Neural cell (in vitro differentiated cells): ENCODE measurements at regions not wholly inside any gene's neighbourhood (a gene's known extent, or its start where the extent isn't known, plus 50 kb on each side); places are given as distances from the start of the nearest gene placed in this dataset.

ENCODE experiments used
- H2AFZ ChIP-seq: fragments of 200-600, 300-800 bp; sonication (generic), shearing (Covaris generic); 2 replicates; pipeline ENCODE4 v1.6.0; 2014; ENCODE audit warnings: low read depth, mild to moderate bottlenecking, antibody characterized with exemption, low read length, moderate library complexity
- H3F3A ChIP-seq: fragments of 200-600 bp; shearing (Covaris generic); 2 replicates; pipeline ENCODE4 v1.6.1; 2016; ENCODE audit warnings: mild to moderate bottlenecking, moderate library complexity, mixed read lengths, antibody characterized with exemption, low read length; ENCODE audit not compliant: insufficient read depth, poor library complexity, severe bottlenecking
- H3K27ac ChIP-seq: fragments of 200-600, 300-800 bp; sonication (generic), shearing (Covaris generic); 2 replicates; pipeline ENCODE4 v1.5.1; 2014; ENCODE audit warnings: mild to moderate bottlenecking, low read length, moderate library complexity
- H3K27me3 ChIP-seq: fragments of 300-800, 200-600 bp; sonication (generic), shearing (Covaris generic); 2 replicates; pipeline ENCODE4 v1.6.0; 2014; ENCODE audit warnings: mild to moderate bottlenecking, low read depth, low read length, moderate library complexity; ENCODE audit not compliant: insufficient read depth
- H3K36me3 ChIP-seq: fragments of 300-800, 200-600 bp; sonication (generic), shearing (Covaris generic); 2 replicates; pipeline ENCODE4 v1.5.1; 2014; ENCODE audit warnings: mild to moderate bottlenecking, antibody characterized with exemption, low read length, moderate library complexity; ENCODE audit not compliant: insufficient read depth
- H3K4me2 ChIP-seq: fragments of 300-800, 200-600 bp; sonication (generic), shearing (Covaris generic); 2 replicates; pipeline ENCODE4 v1.6.0; 2014; ENCODE audit warnings: mild to moderate bottlenecking, low read length
- H3K4me3 ChIP-seq: fragments of 300-800, 200-600 bp; sonication (generic), shearing (Covaris generic); 2 replicates; pipeline ENCODE4 v1.5.1; 2014; ENCODE audit warnings: mild to moderate bottlenecking, low read length, moderate library complexity
- H3K79me2 ChIP-seq: fragments of 200-600 bp; shearing (Covaris generic); replicated peaks from 2 replicates; pipeline ENCODE4 v1.6.0; 2014; ENCODE audit warnings: mild to moderate bottlenecking, low read length, moderate library complexity; ENCODE audit not compliant: insufficient read depth
- H3K9ac ChIP-seq: fragments of 300-800, 200-600 bp; sonication (generic), shearing (Covaris generic); 2 replicates; pipeline ENCODE4 v1.6.1; 2016; ENCODE audit warnings: mild to moderate bottlenecking, low read length, mixed read lengths
- H3K9me2 ChIP-seq: fragments of 200-600 bp; shearing (Covaris generic); 2 replicates; pipeline ENCODE4 v1.6.1; 2016; ENCODE audit warnings: mild to moderate bottlenecking, low read length, mixed read lengths; ENCODE audit not compliant: insufficient read depth
- H3K9me3 ChIP-seq: fragments of 200-600, 300-800 bp; sonication (generic), shearing (Covaris generic); 2 replicates; pipeline ENCODE4 v1.6.1; 2016; ENCODE audit warnings: mild to moderate bottlenecking, mixed run types, low read length, moderate library complexity, mixed read lengths
- H4K20me1 ChIP-seq: fragments of 200-600 bp; shearing (Covaris generic); 2 replicates; pipeline ENCODE4 v1.6.1; 2016; ENCODE audit warnings: mild to moderate bottlenecking, mixed run types; ENCODE audit not compliant: insufficient read depth
- CTCF ChIP-seq: fragments of 450-650 bp; IDR thresholded peaks from 2 replicates; pipeline ENCODE4 v1.5.1; 2014; ENCODE audit warnings: antibody characterized with exemption, mild to moderate bottlenecking, moderate library complexity; ENCODE audit not compliant: poor library complexity, severe bottlenecking
- EP300 ChIP-seq: fragments of 450-650 bp; conservative IDR thresholded peaks from 2 replicates; pipeline ENCODE4 v1.6.1; 2014; ENCODE audit warnings: antibody characterized with exemption, mild to moderate bottlenecking, moderate library complexity; ENCODE audit not compliant: poor library complexity, severe bottlenecking
- EZH2 ChIP-seq: fragments of 200-600, 300-800 bp; shearing (Covaris generic), sonication (generic); IDR thresholded peaks from 2 replicates; pipeline ENCODE4 v1.6.1; 2014; ENCODE audit warnings: antibody characterized with exemption, low read length, borderline replicate concordance, mild to moderate bottlenecking; ENCODE audit not compliant: insufficient read depth, poor library complexity, severe bottlenecking
- MXI1 ChIP-seq: fragments of 450-650 bp; conservative IDR thresholded peaks from 2 replicates; pipeline ENCODE4 v1.6.1; 2014; ENCODE audit warnings: antibody characterized with exemption, mild to moderate bottlenecking; ENCODE audit not compliant: poor library complexity, severe bottlenecking
- POLR2AphosphoS5 ChIP-seq: IDR thresholded peaks from 2 replicates; pipeline ENCODE4 v1.6.1; 2012
- RAD21 ChIP-seq: fragments of 450-650 bp; conservative IDR thresholded peaks from 2 replicates; pipeline ENCODE4 v1.6.1; 2014; ENCODE audit warnings: antibody characterized with exemption, mild to moderate bottlenecking, moderate library complexity
- SMC3 ChIP-seq: fragments of 450-650 bp; conservative IDR thresholded peaks from 2 replicates; pipeline ENCODE4 v1.6.1; 2014; ENCODE audit warnings: antibody characterized with exemption, mild to moderate bottlenecking, moderate library complexity; ENCODE audit not compliant: poor library complexity
- TAF1 ChIP-seq: IDR thresholded peaks from 2 replicates; pipeline ENCODE4 v1.6.1; 2012; ENCODE audit warnings: low read depth

- Histone ChIP-seq H3K27me3 (no peaks in the 10 kb centered on the region), H3K9me2 (no peaks in the 10 kb centered on the region), H3K79me2 (no peaks in the 10 kb centered on the region), H3K4me2 (no peak overlapping the region), H3K9ac (no peak overlapping the region), H3K4me3 (no peak overlapping the region), H2AFZ (no peak overlapping the region), H4K20me1 (no peaks in the 10 kb centered on the region), H3K27ac (no peak overlapping the region), H3F3A (no peaks in the 10 kb centered on the region), H3K9me3 (no peaks in the 10 kb centered on the region), H3K36me3 (no peaks in the 10 kb centered on the region)
- TF ChIP-seq POLR2AphosphoS5 (no peak), EP300 (no peak), TAF1 (no peak)
These were observed 199.6 kb downstream of the TTLL2 start for GRCh38 chr6:167524261-167525111.

GRCh38 chr6:167525774-167526173 is 200.9 kb downstream of the TTLL2 start:
- Histone ChIP-seq H3K36me3 (no peaks in the 10 kb centered on the region), H3K27ac (no peak overlapping the region), H3K79me2 (no peaks in the 10 kb centered on the region), H2AFZ (no peak overlapping the region), H3K4me2 (no peak overlapping the region), H3K9ac (no peak overlapping the region), H4K20me1 (no peaks in the 10 kb centered on the region), H3K9me2 (no peaks in the 10 kb centered on the region), H3K27me3 (no peaks in the 10 kb centered on the region), H3F3A (no peaks in the 10 kb centered on the region), H3K4me3 (no peak overlapping the region), H3K9me3 (no peaks in the 10 kb centered on the region)
- TF ChIP-seq MXI1 (no peak), SMC3 (no peak)

GRCh38 chr6:167526465-167527368 is 201.8 kb downstream of the TTLL2 start:
- no peak overlapping the region for H3K27ac ChIP-seq

More at GRCh38 chr6:167526465-167527368, 201.8 kb downstream of the TTLL2 start:
- Histone ChIP-seq H3K36me3 (no peaks in the 10 kb centered on the region), H3K9ac (no peak overlapping the region), H3K27me3 (no peaks in the 10 kb centered on the region), H3K9me2 (no peaks in the 10 kb centered on the region), H2AFZ (no peak overlapping the region), H3K79me2 (no peaks in the 10 kb centered on the region), H4K20me1 (no peaks in the 10 kb centered on the region), H3K9me3 (no peaks in the 10 kb centered on the region), H3F3A (no peaks in the 10 kb centered on the region), H3K4me2 (no peak overlapping the region), H3K4me3 (no peak overlapping the region)
- TF ChIP-seq RAD21 (no peak), EZH2 (no peak), CTCF (no peak), POLR2AphosphoS5 (no peak), TAF1 (no peak), MXI1 (no peak)
